Amniotic epithelial cell (primary cell): ENCODE measurements at regions not wholly inside any gene's neighbourhood (a gene's known extent, or its start where the extent isn't known, plus 50 kb on each side); places are given as distances from the start of the nearest gene placed in this dataset.
A peak's percentile ranks its signal among the peaks of the same experiment; 100 is the strongest.
"Not testable (repeated sequence)": the region's sequence is repeated elsewhere in the genome, so short reads cannot be mapped to it uniquely, and the experiment has no call there.

ENCODE experiments used
- DNase-seq: peaks from one replicate; pipeline ENCODE4 v3.0.0-alpha.2; 2010; ENCODE audit warnings: low read depth

- no peak for DNase-seq
Observed at GRCh38 chr4:181119186-181119585, 1124.0 kb upstream of the TENM3 start.

DNA sequence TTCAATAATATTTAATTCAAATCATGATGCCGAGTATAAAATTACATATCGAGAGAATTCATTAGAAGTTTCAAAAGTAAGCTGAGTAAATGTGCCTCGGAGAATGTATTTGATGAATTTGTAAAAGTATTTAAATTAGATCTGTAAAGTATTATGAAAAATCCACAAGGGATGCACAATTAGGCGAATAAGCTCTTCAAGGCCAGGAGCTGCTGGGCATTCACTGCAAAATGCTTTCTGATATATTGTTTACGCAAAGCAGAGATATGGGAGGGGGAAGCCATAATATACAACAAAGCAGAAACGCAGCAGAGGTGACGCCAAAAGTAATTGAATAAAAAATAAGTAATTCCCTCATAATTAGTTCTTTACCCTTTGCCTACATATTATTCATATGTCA, 1121.5 kb upstream of the TENM3 start:
- no peak for DNase-seq

GRCh38 chr4:181127171-181127570, 1116.0 kb upstream of the TENM3 start:
- no peak for DNase-seq

- not testable (repeated sequence) for DNase-seq
Observed at GRCh38 chr4:181130317-181130716, 1112.9 kb upstream of the TENM3 start.

GRCh38 chr4:181137351-181137750, 1105.9 kb upstream of the TENM3 start:
- DNase-seq: no peak

DNA sequence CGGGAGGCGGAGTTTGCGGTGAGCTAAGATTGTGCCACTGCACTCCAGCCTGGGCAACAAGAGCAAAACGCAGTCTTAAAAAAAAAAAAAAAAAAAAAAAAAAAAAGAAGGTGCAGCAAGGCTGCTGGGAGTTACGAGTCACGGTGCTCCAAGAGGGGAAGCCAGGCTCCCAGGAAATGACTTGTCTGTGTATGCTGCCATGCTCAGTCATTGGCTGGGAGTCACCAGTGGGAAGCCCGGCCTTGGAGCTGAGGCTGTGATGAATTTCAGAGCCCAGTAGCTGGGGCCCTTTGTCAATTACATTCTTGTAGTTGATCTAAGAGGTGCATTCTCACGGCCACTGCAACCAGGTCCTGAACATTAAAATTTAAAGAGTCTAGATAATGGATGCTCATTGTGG, 1105.1 kb upstream of the TENM3 start:
- no peak for DNase-seq

- DNase-seq: no peak
Observed at GRCh38 chr4:181140037-181140603, 1103.1 kb upstream of the TENM3 start.

- DNase-seq: peak; percentile 57
Observed at GRCh38 chr4:181143250-181143854, 1099.8 kb upstream of the TENM3 start.

- no peak for DNase-seq
Observed at GRCh38 chr4:181146051-181146450, 1097.2 kb upstream of the TENM3 start.

DNA sequence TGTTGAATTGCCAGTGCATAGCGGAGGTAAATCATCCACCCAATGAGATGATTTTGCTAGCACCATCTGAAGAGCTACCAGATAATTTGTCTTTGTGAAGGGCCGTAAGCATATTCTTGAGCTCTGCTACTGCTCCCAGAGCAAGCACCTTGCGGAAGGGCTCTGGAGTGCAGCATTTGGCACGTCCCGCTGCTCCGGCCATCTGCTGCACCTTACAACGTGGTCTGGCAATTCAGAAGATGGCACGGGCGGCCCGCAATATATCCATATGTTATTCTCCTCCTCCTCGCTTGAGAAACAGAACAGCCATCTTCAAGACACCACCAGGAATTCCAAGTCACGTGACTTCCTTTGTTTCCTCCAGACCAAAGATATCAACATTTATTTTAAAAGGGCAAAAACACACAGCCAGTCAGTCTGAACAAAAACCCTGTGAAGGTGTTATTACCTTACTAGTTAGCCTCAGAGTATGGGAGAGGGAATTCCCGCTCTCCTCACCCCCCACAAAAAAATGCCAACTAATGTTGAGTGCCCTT, 1095.7 kb upstream of the TENM3 start:
- DNase-seq: no peak

- DNase-seq: no peak
Observed at GRCh38 chr4:181148470-181148869, 1094.7 kb upstream of the TENM3 start.

- no peak for DNase-seq
Observed at GRCh38 chr4:181150191-181150590, 1093.0 kb upstream of the TENM3 start.

DNA sequence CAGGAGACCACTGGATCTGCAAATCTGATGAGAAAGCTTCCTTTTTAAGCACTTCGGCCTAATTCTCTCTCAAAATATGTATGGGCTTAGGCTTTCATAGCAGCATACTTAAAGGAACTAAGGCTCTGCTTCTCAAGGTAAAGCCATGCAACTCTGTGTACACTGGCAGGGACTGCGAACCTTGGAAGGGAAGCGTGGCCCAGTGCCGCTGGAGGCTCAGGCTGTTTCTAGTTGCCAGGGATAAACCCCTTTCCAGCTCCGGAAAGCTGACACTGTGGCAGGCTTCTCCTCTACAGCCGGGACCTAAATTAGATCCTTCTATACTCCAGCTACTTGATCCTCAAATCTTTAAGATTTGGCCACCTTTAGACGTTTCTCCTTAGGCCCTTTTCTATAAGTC, 1091.3 kb upstream of the TENM3 start:
- no peak for DNase-seq

- DNase-seq: no peak
Observed at GRCh38 chr4:181157647-181158046, 1085.6 kb upstream of the TENM3 start.

DNA sequence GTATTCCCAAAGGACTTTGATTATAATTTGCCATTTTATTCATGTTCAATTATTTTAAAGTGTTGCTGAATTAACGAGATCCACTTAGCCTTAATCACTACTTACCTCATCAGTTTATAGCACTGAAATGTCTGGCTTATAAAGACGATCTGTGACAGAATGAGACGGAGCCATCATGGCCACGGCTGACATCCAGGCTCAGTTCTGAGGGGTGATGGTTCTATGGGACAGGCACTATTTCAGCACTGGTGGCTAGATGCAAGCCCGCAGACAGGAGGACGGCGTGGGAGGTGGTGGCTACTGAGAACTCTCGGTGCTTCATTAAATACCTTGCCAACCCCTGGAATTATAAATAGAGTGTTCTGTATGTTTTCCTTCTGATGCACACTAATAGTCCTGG, 1084.2 kb upstream of the TENM3 start:
- no peak for DNase-seq

DNA sequence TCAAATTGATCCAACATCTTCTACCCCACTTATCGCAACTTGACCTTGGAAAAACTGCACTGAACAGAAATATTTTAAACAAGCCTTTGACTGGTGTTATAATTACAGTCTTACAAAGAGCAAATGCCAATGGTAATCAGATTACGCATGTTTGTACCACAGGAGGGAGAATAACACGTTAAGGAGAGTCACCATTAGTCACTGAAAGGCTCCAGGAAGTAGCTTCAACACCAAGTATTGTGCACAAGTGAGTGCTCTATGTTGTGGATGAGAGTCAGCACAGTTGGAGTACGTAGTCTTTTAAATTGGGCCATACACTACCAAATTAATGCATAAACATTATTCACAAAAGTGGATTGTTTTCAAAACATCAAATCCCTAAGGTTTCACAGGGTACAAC, 1081.5 kb upstream of the TENM3 start:
- no peak for DNase-seq

- DNase-seq: no peak
Observed at GRCh38 chr4:181162266-181162665, 1080.9 kb upstream of the TENM3 start.

- DNase-seq: no peak
Observed at GRCh38 chr4:181162676-181163075, 1080.5 kb upstream of the TENM3 start.

GRCh38 chr4:181166742-181167399, 1076.3 kb upstream of the TENM3 start:
- DNase-seq: no peak

GRCh38 chr4:181168011-181168805, 1075.0 kb upstream of the TENM3 start:
- DNase-seq: no peak

DNA sequence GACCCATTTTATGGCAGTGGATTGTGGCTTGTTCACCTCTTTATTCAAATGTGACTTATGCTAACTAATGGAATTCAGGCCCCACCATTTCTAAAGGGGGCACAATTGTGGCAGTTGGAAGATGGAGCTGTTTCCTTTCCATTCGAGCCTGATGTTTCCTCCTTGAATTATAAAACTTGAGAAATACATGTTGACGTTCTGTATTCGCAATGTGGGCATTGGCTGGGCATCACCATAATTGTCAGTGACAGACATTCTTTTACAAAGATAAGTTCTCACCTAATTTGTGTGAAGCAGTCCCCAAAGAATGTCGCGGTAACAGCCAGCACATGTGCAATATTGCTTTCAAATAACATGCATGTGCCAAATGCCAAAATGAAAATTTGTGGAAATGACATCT, 1070.2 kb upstream of the TENM3 start:
- DNase-seq: no peak

- DNase-seq: no peak
Observed at GRCh38 chr4:181176306-181176705, 1066.9 kb upstream of the TENM3 start.

DNA sequence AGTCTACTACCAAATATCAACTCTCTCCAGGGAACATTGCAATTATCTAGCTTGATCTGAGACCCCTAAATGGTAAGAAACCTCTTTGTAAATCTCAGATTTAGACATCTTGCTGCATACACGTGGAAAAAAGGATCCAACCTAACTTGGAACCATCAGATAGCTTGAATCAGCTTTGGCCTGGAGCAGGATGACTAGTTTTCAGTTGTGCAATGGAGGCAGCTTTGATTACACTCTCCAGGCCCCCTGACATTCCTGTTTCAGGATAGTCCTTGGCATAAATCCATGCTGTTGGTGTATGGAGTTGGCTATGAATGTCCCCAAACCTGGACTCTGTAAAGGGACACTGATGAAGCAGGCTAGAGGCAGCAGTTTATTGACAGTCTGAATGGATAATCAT, 1061.9 kb upstream of the TENM3 start:
- DNase-seq: no peak
